ENCODE measurements at regions not wholly inside any gene's neighbourhood (a gene's known extent, or its start where the extent isn't known, plus 50 kb on each side); places are given as distances from the start of the nearest gene placed in this dataset.

- Histone ChIP-seq H3K23ac (ENCODE audit: insufficient read length) (no peak overlapping the region), H4K8ac (ENCODE audit: extremely low read depth, insufficient read depth, low read length) (no peak overlapping the region), H4K91ac (replicated peaks; ENCODE audit: insufficient read length, low read length) (no peak overlapping the region), H3K4ac (replicated peaks; ENCODE audit: insufficient read length, low read depth, low read length) (no peak overlapping the region), H4K20me1 (replicated peaks in 1 of 2; ENCODE audit: control insufficient read depth in 1 of 2, insufficient read depth in 2 of 2, low read length in 2 of 2) (no peaks in the 10 kb centered on the region), H3K4me1 (replicated peaks in 1 of 4; ENCODE audit: control insufficient read depth in 3 of 4, insufficient read depth in 4 of 4, low read length in 3 of 4) (no peaks in the 10 kb centered on the region), H3K9ac (replicated peaks in 1 of 4; ENCODE audit: extremely low read depth in 1 of 4, low read depth in 3 of 4, low read length in 3 of 4) (no peak overlapping the region), H3K4me3 (ENCODE audit: extremely low read depth in 1 of 4, insufficient read depth in 2 of 4, low read depth in 3 of 4, low read length in 4 of 4) (no peak overlapping the region), H3K79me2 (ENCODE audit: control insufficient read depth in 1 of 2, insufficient read depth in 2 of 2, low read length in 2 of 2) (no peaks in the 10 kb centered on the region), H2BK12ac (ENCODE audit: low read depth, low read length) (no peak overlapping the region), H3K23me2 (ENCODE audit: low read depth, low read length) (no peaks in the 10 kb centered on the region), H3K9me3 (ENCODE audit: insufficient read depth in 2 of 2, low read depth in 1 of 2, low read length in 1 of 2) (no peaks in the 10 kb centered on the region), H3K18ac (ENCODE audit: extremely low read depth, low read length) (no peak overlapping the region), H2BK120ac (replicated peaks; ENCODE audit: low read depth, low read length) (no peak overlapping the region), H3K27ac (ENCODE audit: low read depth, low read length) (no peak overlapping the region), H3K4me2 (ENCODE audit: insufficient read depth in 1 of 2, low read depth in 2 of 2, low read length in 2 of 2) (no peak overlapping the region), H3K27me3 (replicated peaks in 1 of 4; ENCODE audit: control insufficient read depth in 3 of 4, extremely low read depth in 1 of 4, insufficient read depth in 3 of 4, low read length in 3 of 4) (no peaks in the 10 kb centered on the region), H3K36me3 (ENCODE audit: control insufficient read depth in 2 of 4, insufficient read depth in 4 of 4, low read length in 3 of 4) (no peaks in the 10 kb centered on the region), H3K56ac (replicated peaks; ENCODE audit: insufficient read length, low read depth, low read length) (no peak overlapping the region), H2BK5ac (ENCODE audit: low read depth, low read length) (no peak overlapping the region), H2AK5ac (ENCODE audit: low read depth, low read length) (no peak overlapping the region), H4K5ac (ENCODE audit: insufficient read length, low read depth, low read length) (no peak overlapping the region), H3K79me1 (ENCODE audit: low read depth, low read length) (no peaks in the 10 kb centered on the region), H2AFZ (ENCODE audit: low read length) (no peak overlapping the region), H2BK15ac (ENCODE audit: low read length) (no peak overlapping the region), H2BK20ac (ENCODE audit: low read length) (no peak overlapping the region), H3K14ac (ENCODE audit: insufficient read length) (no peak overlapping the region)
- POLR2A ChIA-PET (ENCODE audit: partially characterized antibody), result no interaction called here
- WGBS, 2 experiments (ENCODE audit: extremely low coverage in 1 of 2, insufficient coverage in 1 of 2, insufficient read length in 1 of 2, insufficient replicate concordance in 2 of 2, low coverage in 1 of 2, low lambda C conversion rate in 2 of 2, missing lambda C conversion rate in 1 of 2), result 71% methylated on average over 3 of the region's 3 CpGs; no CpG with 5 or more reads in 1 of the 2 experiments
- CTCF ChIA-PET (ENCODE audit: partially characterized antibody), result interaction anchor here (1.2 to 1.3 kb wide), 2 partner anchors 24 to 567 kb away, joined by 3 read pairs; no protein-coding TSS in a partner anchor
- DNase-seq (ENCODE audit: low read depth in 1 of 2, low spot score in 2 of 2) (no peak), FAIRE-seq (no peak)
- no peak for TF ChIP-seq SAP30 (IDR thresholded peaks at IDR 0.05; ENCODE audit: insufficient read depth, insufficient replicate concordance, low read length)
- no peak for TF ChIP-seq CTCF (IDR thresholded peaks at IDR 0.05; ENCODE audit: control extremely low read depth in 1 of 3, insufficient read depth in 1 of 3, low read depth in 1 of 3, low read length in 3 of 3)
- TF ChIP-seq USF2 (IDR thresholded peaks at IDR 0.05; ENCODE audit: low read length), result no peak
- TF ChIP-seq RNF2 (IDR thresholded peaks at IDR 0.05; ENCODE audit: borderline replicate concordance, low read depth, low read length, missing control alignments, poor library complexity, severe bottlenecking), result no peak
- TF ChIP-seq POLR2A (IDR thresholded peaks at IDR 0.05; ENCODE audit: control extremely low read depth in 1 of 2, low read depth in 2 of 2, low read length in 2 of 2), result no peak
- TF ChIP-seq RFX5 (IDR thresholded peaks at IDR 0.05; ENCODE audit: borderline replicate concordance, low read depth, low read length), result no peak
- TF ChIP-seq KDM4A (IDR thresholded peaks at IDR 0.05; ENCODE audit: low read depth, low read length, severe bottlenecking), result no peak
- TF ChIP-seq SP1 (IDR thresholded peaks at IDR 0.05; ENCODE audit: low read depth, low read length), result no peak
- TF ChIP-seq EP300 (IDR thresholded peaks at IDR 0.05; ENCODE audit: borderline replicate concordance in 1 of 2, low read depth in 2 of 2, low read length in 2 of 2), result no peak
- TF ChIP-seq YY1 (IDR thresholded peaks at IDR 0.05; ENCODE audit: low read depth, low read length), result no peak
Observed at GRCh38 chr17:71142333-71142732, 973.0 kb downstream of the KCNJ2 start.
